NT2/D1 (cell line): ENCODE measurements at regions not wholly inside any gene's neighbourhood (a gene's known extent, or its start where the extent isn't known, plus 50 kb on each side); places are given as distances from the start of the nearest gene placed in this dataset.

Experiments used
- SUZ12 ChIP-seq: IDR thresholded peaks from 2 replicates; pipeline ENCODE4 v1.6.1; 2011; ENCODE audit not compliant: insufficient read length, insufficient read depth; ENCODE audit errors: extremely low read depth
- YY1 ChIP-seq: IDR thresholded peaks from 2 replicates; pipeline ENCODE4 v1.6.1; 2011; ENCODE audit not compliant: insufficient read length, insufficient read depth
- ZNF274 ChIP-seq: IDR thresholded peaks from 2 replicates; pipeline ENCODE4 v1.6.1; 2011; ENCODE audit warnings: mild to moderate bottlenecking, low read depth, low read length

- no peak for TF ChIP-seq YY1
- TF ChIP-seq ZNF274, result no peak
- no peak for TF ChIP-seq SUZ12
These were observed 543.7 kb downstream of the NPHP4 start for GRCh38 chr1:5448486-5448885.
